ACC112 (cell line): ENCODE measurements at regions not wholly inside any gene's neighbourhood (a gene's known extent, or its start where the extent isn't known, plus 50 kb on each side); places are given as distances from the start of the nearest gene placed in this dataset.

Source experiments
- H2AFZ ChIP-seq: fragments of 200-600 bp; sonication (generic); one replicate; pipeline ENCODE4 v1.6.0; 2017; ENCODE audit warnings: antibody characterized with exemption, low read length; ENCODE audit not compliant: unreplicated experiment
- H3K27ac ChIP-seq: fragments of 200-600 bp; sonication (generic); 2 replicates; pipeline ENCODE4 v1.5.1; 2014; ENCODE audit warnings: low read depth, mild to moderate bottlenecking, antibody characterized with exemption, low read length, moderate library complexity
- H3K27me3 ChIP-seq: fragments of 200-600 bp; sonication (generic); 2 replicates; pipeline ENCODE4 v1.6.1; 2014; ENCODE audit warnings: mild to moderate bottlenecking, antibody characterized with exemption, low read length, moderate library complexity, mixed read lengths; ENCODE audit not compliant: insufficient read depth
- H3K36me3 ChIP-seq: fragments of 200-600 bp; sonication (generic); 2 replicates; pipeline ENCODE4 v1.6.1; 2016; ENCODE audit warnings: mild to moderate bottlenecking, antibody characterized with exemption, low read length, moderate library complexity, mixed read lengths; ENCODE audit not compliant: insufficient read depth
- H3K4me1 ChIP-seq: fragments of 200-600 bp; sonication (generic); one replicate; pipeline ENCODE4 v1.6.1; 2016; ENCODE audit warnings: low read length, mixed read lengths; ENCODE audit not compliant: insufficient read depth, unreplicated experiment, control insufficient read depth
- H3K4me3 ChIP-seq: fragments of 200-600 bp; sonication (generic); 2 replicates; pipeline ENCODE4 v1.5.1; 2014; ENCODE audit warnings: mild to moderate bottlenecking, low read depth, low read length
- H3K79me2 ChIP-seq: fragments of 200-600 bp; sonication (generic); one replicate; pipeline ENCODE4 v1.6.0; 2016; ENCODE audit warnings: low read length; ENCODE audit not compliant: control insufficient read depth, unreplicated experiment, insufficient read depth

GRCh38 chr7:11950281-11950680 lies 118.3 kb upstream of the THSD7A start:
- Histone ChIP-seq H3K79me2 (no peaks in the 10 kb centered on the region), H2AFZ (no peak overlapping the region), H3K27ac (no peak overlapping the region), H3K36me3 (no peaks in the 10 kb centered on the region), H3K4me1 (no peaks in the 10 kb centered on the region), H3K27me3 (no peaks in the 10 kb centered on the region), H3K4me3 (no peak overlapping the region)

DNA sequence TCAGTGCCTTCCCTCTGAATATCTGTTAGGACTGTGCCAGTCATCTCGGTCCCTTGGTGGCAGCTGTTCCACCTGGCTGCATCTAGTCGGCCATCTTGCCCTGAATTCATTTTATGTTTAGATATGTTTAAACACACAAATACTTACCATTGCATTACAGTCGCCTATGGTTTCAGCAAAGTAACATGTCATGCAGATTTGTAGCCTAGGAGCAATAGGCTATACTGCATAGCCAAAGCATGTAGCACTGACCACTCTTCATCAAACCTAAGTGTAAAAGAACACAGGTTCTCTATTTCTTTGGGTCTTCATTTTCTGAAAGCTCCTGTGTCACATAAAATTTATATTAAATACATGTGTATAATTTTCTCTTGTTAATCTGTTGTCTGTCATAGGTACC lies 118.9 kb upstream of the THSD7A start:
- no peak overlapping the region for H3K27ac ChIP-seq
- no peak overlapping the region for H2AFZ ChIP-seq
- no peaks in the 10 kb centered on the region for H3K27me3 ChIP-seq
- no peaks in the 10 kb centered on the region for H3K36me3 ChIP-seq
- no peak overlapping the region for H3K4me3 ChIP-seq
- no peaks in the 10 kb centered on the region for H3K79me2 ChIP-seq
- H3K4me1 ChIP-seq = no peaks in the 10 kb centered on the region

GRCh38 chr7:11951909-11952308 lies 119.9 kb upstream of the THSD7A start:
- H3K4me3 ChIP-seq = no peak overlapping the region
- H3K27me3 ChIP-seq = no peaks in the 10 kb centered on the region
- no peaks in the 10 kb centered on the region for H3K36me3 ChIP-seq
- no peak overlapping the region for H2AFZ ChIP-seq
- no peaks in the 10 kb centered on the region for H3K79me2 ChIP-seq
- H3K4me1 ChIP-seq = no peaks in the 10 kb centered on the region
- H3K27ac ChIP-seq = no peak overlapping the region

- H3K4me3 ChIP-seq = no peak overlapping the region
- H3K27ac ChIP-seq = no peak overlapping the region
- H3K36me3 ChIP-seq = no peaks in the 10 kb centered on the region
- no peaks in the 10 kb centered on the region for H3K27me3 ChIP-seq
- H3K4me1 ChIP-seq = no peaks in the 10 kb centered on the region
- H2AFZ ChIP-seq = no peak overlapping the region
- no peaks in the 10 kb centered on the region for H3K79me2 ChIP-seq
Measured at GRCh38 chr7:11952972-11953371, 121.0 kb upstream of the THSD7A start.

GRCh38 chr7:11956991-11957390 lies 125.0 kb upstream of the THSD7A start:
- no peak overlapping the region for H3K4me3 ChIP-seq
- no peaks in the 10 kb centered on the region for H3K4me1 ChIP-seq
- H2AFZ ChIP-seq = no peak overlapping the region
- no peak overlapping the region for H3K27ac ChIP-seq
- H3K27me3 ChIP-seq = no peaks in the 10 kb centered on the region
- no peaks in the 10 kb centered on the region for H3K79me2 ChIP-seq
- no peaks in the 10 kb centered on the region for H3K36me3 ChIP-seq

DNA sequence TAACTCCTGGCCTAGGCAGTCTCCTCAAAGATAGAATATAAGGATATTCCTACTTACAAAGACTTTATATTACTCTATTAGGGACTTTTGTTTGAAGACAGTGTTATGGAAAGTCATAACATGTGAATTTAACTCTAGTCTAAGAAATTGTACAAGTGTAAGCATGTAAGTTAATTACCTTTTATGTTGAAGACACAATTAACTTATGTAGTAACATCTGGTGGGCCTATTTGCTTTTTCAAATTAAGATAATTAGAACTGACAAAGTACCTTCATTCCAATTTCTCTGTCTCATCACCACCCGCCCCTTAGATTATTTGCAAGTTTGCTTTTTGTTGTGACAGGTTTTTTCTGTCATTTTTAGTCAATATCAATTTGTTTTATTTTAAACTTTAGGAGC lies 126.0 kb upstream of the THSD7A start:
- Histone ChIP-seq H3K36me3 (no peaks in the 10 kb centered on the region), H3K4me1 (no peaks in the 10 kb centered on the region), H3K27me3 (no peaks in the 10 kb centered on the region), H3K27ac (no peak overlapping the region), H2AFZ (no peak overlapping the region), H3K79me2 (no peaks in the 10 kb centered on the region), H3K4me3 (no peak overlapping the region)

DNA sequence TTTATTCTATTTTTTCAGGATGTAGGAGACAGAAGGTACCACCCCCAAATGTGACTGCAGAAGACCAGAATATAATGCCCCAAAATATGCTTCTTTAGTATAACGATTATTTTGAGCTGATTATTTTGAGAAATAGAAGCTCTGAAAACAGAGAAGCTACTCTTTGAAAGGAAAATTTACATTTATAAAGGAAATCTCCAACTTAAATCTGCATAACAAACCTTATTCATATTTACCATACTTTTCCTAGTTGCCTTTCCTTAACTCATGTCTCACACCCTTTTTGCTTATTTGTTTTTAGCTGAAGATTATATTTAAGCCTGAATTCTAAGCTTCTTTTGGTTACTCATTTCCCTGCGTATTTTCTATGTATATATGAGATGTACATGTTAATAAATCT lies 127.1 kb upstream of the THSD7A start:
- Histone ChIP-seq H3K4me3 (no peak overlapping the region), H3K36me3 (no peaks in the 10 kb centered on the region), H3K27ac (no peak overlapping the region), H2AFZ (no peak overlapping the region), H3K79me2 (no peaks in the 10 kb centered on the region), H3K4me1 (no peaks in the 10 kb centered on the region), H3K27me3 (no peaks in the 10 kb centered on the region)

DNA sequence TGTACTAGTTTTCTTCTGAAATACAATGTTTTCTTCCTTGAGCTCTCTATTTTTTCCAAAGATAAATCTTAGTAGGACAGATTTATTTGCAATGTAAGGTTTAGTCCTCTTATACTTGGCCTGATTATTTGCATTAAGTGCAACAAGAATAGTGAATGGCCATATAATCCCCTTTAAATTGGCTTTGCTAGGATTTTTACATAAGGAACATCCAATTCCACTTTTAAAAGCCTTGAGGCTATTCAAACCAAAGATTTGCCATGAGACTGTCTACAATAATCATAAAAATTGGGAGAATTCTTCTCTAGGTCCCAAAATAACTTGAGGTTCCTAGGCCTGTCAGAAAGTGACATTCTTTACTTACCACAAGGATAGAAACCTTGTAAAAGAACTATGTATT lies 128.6 kb upstream of the THSD7A start:
- Histone ChIP-seq H3K36me3 (no peaks in the 10 kb centered on the region), H2AFZ (no peak overlapping the region), H3K79me2 (no peaks in the 10 kb centered on the region), H3K27me3 (no peaks in the 10 kb centered on the region), H3K4me3 (no peak overlapping the region), H3K4me1 (no peaks in the 10 kb centered on the region), H3K27ac (no peak overlapping the region)

- no peaks in the 10 kb centered on the region for H3K27me3 ChIP-seq
Measured at GRCh38 chr7:11969643-11970042, 137.6 kb upstream of the THSD7A start.

GRCh38 chr7:11970132-11970531 lies 138.1 kb upstream of the THSD7A start:
- Histone ChIP-seq H2AFZ (no peak overlapping the region), H3K27ac (no peak overlapping the region), H3K4me1 (no peaks in the 10 kb centered on the region), H3K36me3 (no peaks in the 10 kb centered on the region), H3K27me3 (no peaks in the 10 kb centered on the region), H3K4me3 (no peak overlapping the region), H3K79me2 (no peaks in the 10 kb centered on the region)

More at GRCh38 chr7:11969643-11970042, 137.6 kb upstream of the THSD7A start:
- Histone ChIP-seq H3K4me1 (no peaks in the 10 kb centered on the region), H3K27ac (no peak overlapping the region), H3K4me3 (no peak overlapping the region), H3K36me3 (no peaks in the 10 kb centered on the region), H2AFZ (no peak overlapping the region), H3K79me2 (no peaks in the 10 kb centered on the region)

GRCh38 chr7:11985376-11985775 lies 153.4 kb upstream of the THSD7A start:
- H2AFZ ChIP-seq = no peak overlapping the region
- H3K27me3 ChIP-seq = no peaks in the 10 kb centered on the region
- H3K4me1 ChIP-seq = no peaks in the 10 kb centered on the region
- H3K79me2 ChIP-seq = no peaks in the 10 kb centered on the region
- no peak overlapping the region for H3K27ac ChIP-seq
- no peak overlapping the region for H3K4me3 ChIP-seq
- H3K36me3 ChIP-seq = no peaks in the 10 kb centered on the region

DNA sequence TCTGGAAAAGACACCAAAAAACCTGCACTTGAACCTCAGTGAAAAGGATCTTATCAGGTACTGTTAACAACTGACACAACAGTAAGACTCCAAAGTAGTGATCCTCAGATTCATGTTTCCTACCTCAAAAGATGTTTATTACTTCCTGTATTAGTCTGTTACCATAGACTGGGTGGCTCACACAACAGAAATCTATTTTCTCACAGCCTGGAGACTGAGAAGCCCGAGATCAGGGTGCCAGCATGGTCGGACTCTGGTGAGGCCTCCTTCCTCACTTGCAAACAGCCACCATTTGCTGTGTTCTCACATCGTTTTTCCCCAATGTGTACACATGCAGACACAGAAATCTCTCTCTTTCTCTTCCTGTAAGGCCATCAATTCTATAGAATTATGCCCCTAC lies 154.0 kb upstream of the THSD7A start:
- Histone ChIP-seq H3K79me2 (no peaks in the 10 kb centered on the region), H3K4me1 (no peaks in the 10 kb centered on the region), H3K27me3 (no peaks in the 10 kb centered on the region), H2AFZ (no peak overlapping the region), H3K27ac (no peak overlapping the region), H3K4me3 (no peak overlapping the region), H3K36me3 (no peaks in the 10 kb centered on the region)
